SK-N-SH treated with all-trans-retinoic acid at 6 μM for 48 hours (cell line): ENCODE measurements at regions not wholly inside any gene's neighbourhood (a gene's known extent, or its start where the extent isn't known, plus 50 kb on each side); places are given as distances from the start of the nearest gene placed in this dataset.

Experiments used
- ATAC-seq: fragments of 200-7000 bp; cut with Tn5 transposase; 3 replicates; pipeline ENCODE4 v1.9.1; 2020; ENCODE audit warnings: mild to moderate bottlenecking, moderate library complexity
- ARNTL ChIP-seq: fragments of 450-650 bp; formaldehyde crosslinking; IDR thresholded peaks from 2 replicates; pipeline ENCODE4 v1.5.0; 2020; ENCODE audit warnings: low read depth, mild to moderate bottlenecking, moderate library complexity, borderline replicate concordance
- BACH2 ChIP-seq: fragments of 250-450 bp; sonication (Bioruptor Pico); IDR thresholded peaks from 2 replicates; pipeline ENCODE4 v1.9.0; 2021; ENCODE audit warnings: mild to moderate bottlenecking, borderline replicate concordance
- CSDC2 ChIP-seq: fragments of 250-450 bp; sonication (Bioruptor Pico); IDR thresholded peaks from 2 replicates; pipeline ENCODE4 v1.5.0; 2020; ENCODE audit warnings: mild to moderate bottlenecking, moderate library complexity
- ESRRG ChIP-seq: fragments of 250-450 bp; sonication (Bioruptor Pico); IDR thresholded peaks from 2 replicates; pipeline ENCODE4 v1.6.1; 2021; ENCODE audit warnings: mild to moderate bottlenecking
- GLIS3 ChIP-seq: fragments of 250-450 bp; sonication (Bioruptor Pico); IDR thresholded peaks from 2 replicates; pipeline ENCODE4 v1.5.0; 2020; ENCODE audit warnings: mild to moderate bottlenecking, moderate library complexity
- ISL1 ChIP-seq: fragments of 250-450 bp; sonication (Bioruptor Pico); IDR thresholded peaks from 2 replicates; pipeline ENCODE4 v2.1.2; 2022; ENCODE audit warnings: mild to moderate bottlenecking, moderate library complexity
- OSR1 ChIP-seq: fragments of 250-450 bp; sonication (Bioruptor Pico); IDR thresholded peaks from 2 replicates; pipeline ENCODE4 v1.8.0; 2022; ENCODE audit warnings: moderate library complexity, mild to moderate bottlenecking, inconsistent platforms
- PPARA ChIP-seq: fragments of 250-450 bp; sonication (Bioruptor Pico); IDR thresholded peaks from 2 replicates; pipeline ENCODE4 v1.5.0; 2020; ENCODE audit warnings: mild to moderate bottlenecking, borderline replicate concordance
- RARB ChIP-seq: fragments of 250-450 bp; sonication (Bioruptor Pico); IDR thresholded peaks from 2 replicates; pipeline ENCODE4 v1.8.0; 2021; ENCODE audit warnings: mild to moderate bottlenecking, moderate library complexity
- SNAI2 ChIP-seq: fragments of 250-450 bp; sonication (Bioruptor Pico); IDR thresholded peaks from 2 replicates; pipeline ENCODE4 v1.5.0; 2020; ENCODE audit warnings: mild to moderate bottlenecking, moderate library complexity
- TCF4 ChIP-seq: fragments of 250-450 bp; sonication (Bioruptor Pico); IDR thresholded peaks from 2 replicates; pipeline ENCODE4 v1.8.0; 2021; ENCODE audit warnings: mild to moderate bottlenecking, moderate library complexity, borderline replicate concordance
- TOX ChIP-seq: fragments of 250-450 bp; sonication (Bioruptor Pico); IDR thresholded peaks from 2 replicates; pipeline ENCODE4 v1.8.0; 2021; ENCODE audit warnings: mild to moderate bottlenecking, moderate library complexity, borderline replicate concordance
- ZC3H10 ChIP-seq: fragments of 250-450 bp; sonication (Bioruptor Pico); IDR thresholded peaks from 2 replicates; pipeline ENCODE4 v1.5.1; 2021; ENCODE audit warnings: mild to moderate bottlenecking, moderate library complexity
- ZFP3 ChIP-seq: fragments of 250-450 bp; sonication (Bioruptor Pico); IDR thresholded peaks from 2 replicates; pipeline ENCODE4 v1.5.0; 2020; ENCODE audit warnings: mild to moderate bottlenecking, moderate library complexity
- ZFP30 ChIP-seq: fragments of 450-650 bp; formaldehyde crosslinking; IDR thresholded peaks from 2 replicates; pipeline ENCODE4 v1.5.0; 2022; ENCODE audit warnings: mild to moderate bottlenecking, moderate library complexity
- ZNF565 ChIP-seq: fragments of 450-650 bp; formaldehyde crosslinking; conservative IDR thresholded peaks from 2 replicates; pipeline ENCODE4 v1.5.0; 2020; ENCODE audit warnings: low read depth, mild to moderate bottlenecking, moderate library complexity
- ZNF70 ChIP-seq: fragments of 450-650 bp; formaldehyde crosslinking; IDR thresholded peaks from 2 replicates; pipeline ENCODE4 v1.5.0; 2020; ENCODE audit warnings: mild to moderate bottlenecking, moderate library complexity
- ZNF8 ChIP-seq: fragments of 450-650 bp; formaldehyde crosslinking; IDR thresholded peaks from 2 replicates; pipeline ENCODE4 v1.5.0; 2020; ENCODE audit warnings: mild to moderate bottlenecking, moderate library complexity
- TF ChIP-seq, protein P1 (sequence below): fragments of 250-450 bp; sonication (Bioruptor Pico); IDR thresholded peaks from 2 replicates; pipeline ENCODE4 v1.8.0; 2021; ENCODE audit warnings: low read depth, mild to moderate bottlenecking, moderate library complexity, borderline replicate concordance
- TF ChIP-seq, protein P2 (sequence below): fragments of 250-450 bp; sonication (Bioruptor Pico); IDR thresholded peaks from 2 replicates; pipeline ENCODE4 v1.5.1; 2020; ENCODE audit warnings: low read depth, mild to moderate bottlenecking, moderate library complexity
- TF ChIP-seq, protein P3 (sequence below): fragments of 250-450 bp; sonication (Bioruptor Pico); IDR thresholded peaks from 2 replicates; pipeline ENCODE4 v1.5.0; 2020; ENCODE audit warnings: mild to moderate bottlenecking, moderate library complexity
- TF ChIP-seq, protein P4 (sequence below): fragments of 250-450 bp; sonication (Bioruptor Pico); IDR thresholded peaks from 2 replicates; pipeline ENCODE4 v1.8.0; 2020; ENCODE audit warnings: mild to moderate bottlenecking, moderate library complexity, borderline replicate concordance
- TF ChIP-seq, protein P5 (sequence below): fragments of 250-450 bp; sonication (Bioruptor Pico); IDR thresholded peaks from 2 replicates; pipeline ENCODE4 v1.5.1; 2021; ENCODE audit warnings: mild to moderate bottlenecking, moderate library complexity

DNA sequence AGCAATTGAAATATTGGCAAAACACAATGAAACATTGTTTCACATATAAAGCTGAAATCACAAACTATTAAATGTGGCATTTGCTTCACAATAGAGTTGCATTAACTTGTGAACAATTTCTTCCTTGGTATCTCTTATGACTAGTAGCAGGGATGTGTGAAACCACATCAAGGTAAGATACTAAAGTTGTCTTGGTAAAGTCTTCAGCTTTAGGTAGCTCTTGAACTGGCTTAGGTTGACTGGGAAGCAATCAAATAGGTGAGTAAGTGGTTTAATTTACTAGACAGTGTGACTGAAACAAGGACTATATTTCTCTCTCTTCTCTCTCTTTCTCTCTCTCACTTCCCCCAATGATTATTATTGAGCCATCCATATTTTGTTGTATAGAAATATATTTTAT is 141.5 kb upstream of the KCNK2 start:
- TF ChIP-seq, protein P1, sequence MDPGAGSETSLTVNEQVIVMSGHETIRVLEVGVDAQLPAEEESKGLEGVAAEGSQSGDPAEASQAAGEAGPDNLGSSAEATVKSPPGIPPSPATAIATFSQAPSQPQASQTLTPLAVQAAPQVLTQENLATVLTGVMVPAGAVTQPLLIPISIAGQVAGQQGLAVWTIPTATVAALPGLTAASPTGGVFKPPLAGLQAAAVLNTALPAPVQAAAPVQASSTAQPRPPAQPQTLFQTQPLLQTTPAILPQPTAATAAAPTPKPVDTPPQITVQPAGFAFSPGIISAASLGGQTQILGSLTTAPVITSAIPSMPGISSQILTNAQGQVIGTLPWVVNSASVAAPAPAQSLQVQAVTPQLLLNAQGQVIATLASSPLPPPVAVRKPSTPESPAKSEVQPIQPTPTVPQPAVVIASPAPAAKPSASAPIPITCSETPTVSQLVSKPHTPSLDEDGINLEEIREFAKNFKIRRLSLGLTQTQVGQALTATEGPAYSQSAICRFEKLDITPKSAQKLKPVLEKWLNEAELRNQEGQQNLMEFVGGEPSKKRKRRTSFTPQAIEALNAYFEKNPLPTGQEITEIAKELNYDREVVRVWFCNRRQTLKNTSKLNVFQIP (CRISPR knock-in tag) = no peak
- no peak for TF ChIP-seq ISL1
- TF ChIP-seq SNAI2 = no peak
- no peak for TF ChIP-seq ZC3H10
- no peak for TF ChIP-seq PPARA
- TF ChIP-seq ARNTL (CRISPR knock-in tag) = no peak
- TF ChIP-seq CSDC2 (CRISPR knock-in tag) = no peak
- TF ChIP-seq, protein P2, sequence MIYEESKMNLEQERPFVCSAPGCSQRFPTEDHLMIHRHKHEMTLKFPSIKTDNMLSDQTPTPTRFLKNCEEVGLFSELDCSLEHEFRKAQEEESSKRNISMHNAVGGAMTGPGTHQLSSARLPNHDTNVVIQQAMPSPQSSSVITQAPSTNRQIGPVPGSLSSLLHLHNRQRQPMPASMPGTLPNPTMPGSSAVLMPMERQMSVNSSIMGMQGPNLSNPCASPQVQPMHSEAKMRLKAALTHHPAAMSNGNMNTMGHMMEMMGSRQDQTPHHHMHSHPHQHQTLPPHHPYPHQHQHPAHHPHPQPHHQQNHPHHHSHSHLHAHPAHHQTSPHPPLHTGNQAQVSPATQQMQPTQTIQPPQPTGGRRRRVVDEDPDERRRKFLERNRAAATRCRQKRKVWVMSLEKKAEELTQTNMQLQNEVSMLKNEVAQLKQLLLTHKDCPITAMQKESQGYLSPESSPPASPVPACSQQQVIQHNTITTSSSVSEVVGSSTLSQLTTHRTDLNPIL (CRISPR knock-in tag) = no peak
- TF ChIP-seq ESRRG (CRISPR knock-in tag) = no peak
- TF ChIP-seq TCF4 (CRISPR knock-in tag) = no peak
- TF ChIP-seq, protein P3, sequence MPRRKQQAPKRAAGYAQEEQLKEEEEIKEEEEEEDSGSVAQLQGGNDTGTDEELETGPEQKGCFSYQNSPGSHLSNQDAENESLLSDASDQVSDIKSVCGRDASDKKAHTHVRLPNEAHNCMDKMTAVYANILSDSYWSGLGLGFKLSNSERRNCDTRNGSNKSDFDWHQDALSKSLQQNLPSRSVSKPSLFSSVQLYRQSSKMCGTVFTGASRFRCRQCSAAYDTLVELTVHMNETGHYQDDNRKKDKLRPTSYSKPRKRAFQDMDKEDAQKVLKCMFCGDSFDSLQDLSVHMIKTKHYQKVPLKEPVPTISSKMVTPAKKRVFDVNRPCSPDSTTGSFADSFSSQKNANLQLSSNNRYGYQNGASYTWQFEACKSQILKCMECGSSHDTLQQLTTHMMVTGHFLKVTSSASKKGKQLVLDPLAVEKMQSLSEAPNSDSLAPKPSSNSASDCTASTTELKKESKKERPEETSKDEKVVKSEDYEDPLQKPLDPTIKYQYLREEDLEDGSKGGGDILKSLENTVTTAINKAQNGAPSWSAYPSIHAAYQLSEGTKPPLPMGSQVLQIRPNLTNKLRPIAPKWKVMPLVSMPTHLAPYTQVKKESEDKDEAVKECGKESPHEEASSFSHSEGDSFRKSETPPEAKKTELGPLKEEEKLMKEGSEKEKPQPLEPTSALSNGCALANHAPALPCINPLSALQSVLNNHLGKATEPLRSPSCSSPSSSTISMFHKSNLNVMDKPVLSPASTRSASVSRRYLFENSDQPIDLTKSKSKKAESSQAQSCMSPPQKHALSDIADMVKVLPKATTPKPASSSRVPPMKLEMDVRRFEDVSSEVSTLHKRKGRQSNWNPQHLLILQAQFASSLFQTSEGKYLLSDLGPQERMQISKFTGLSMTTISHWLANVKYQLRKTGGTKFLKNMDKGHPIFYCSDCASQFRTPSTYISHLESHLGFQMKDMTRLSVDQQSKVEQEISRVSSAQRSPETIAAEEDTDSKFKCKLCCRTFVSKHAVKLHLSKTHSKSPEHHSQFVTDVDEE (CRISPR knock-in tag) = no peak
- no peak for TF ChIP-seq ZFP30
- no peak for TF ChIP-seq ZNF70
- TF ChIP-seq RARB (CRISPR knock-in tag) = no peak
- no peak for TF ChIP-seq TOX (CRISPR knock-in tag)
- no peak for TF ChIP-seq OSR1 (CRISPR knock-in tag)
- TF ChIP-seq, protein P4, sequence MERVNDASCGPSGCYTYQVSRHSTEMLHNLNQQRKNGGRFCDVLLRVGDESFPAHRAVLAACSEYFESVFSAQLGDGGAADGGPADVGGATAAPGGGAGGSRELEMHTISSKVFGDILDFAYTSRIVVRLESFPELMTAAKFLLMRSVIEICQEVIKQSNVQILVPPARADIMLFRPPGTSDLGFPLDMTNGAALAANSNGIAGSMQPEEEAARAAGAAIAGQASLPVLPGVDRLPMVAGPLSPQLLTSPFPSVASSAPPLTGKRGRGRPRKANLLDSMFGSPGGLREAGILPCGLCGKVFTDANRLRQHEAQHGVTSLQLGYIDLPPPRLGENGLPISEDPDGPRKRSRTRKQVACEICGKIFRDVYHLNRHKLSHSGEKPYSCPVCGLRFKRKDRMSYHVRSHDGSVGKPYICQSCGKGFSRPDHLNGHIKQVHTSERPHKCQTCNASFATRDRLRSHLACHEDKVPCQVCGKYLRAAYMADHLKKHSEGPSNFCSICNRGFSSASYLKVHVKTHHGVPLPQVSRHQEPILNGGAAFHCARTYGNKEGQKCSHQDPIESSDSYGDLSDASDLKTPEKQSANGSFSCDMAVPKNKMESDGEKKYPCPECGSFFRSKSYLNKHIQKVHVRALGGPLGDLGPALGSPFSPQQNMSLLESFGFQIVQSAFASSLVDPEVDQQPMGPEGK (CRISPR knock-in tag) = no peak
- no peak for TF ChIP-seq BACH2 (CRISPR knock-in tag)
- ATAC-seq = no peak

DNA sequence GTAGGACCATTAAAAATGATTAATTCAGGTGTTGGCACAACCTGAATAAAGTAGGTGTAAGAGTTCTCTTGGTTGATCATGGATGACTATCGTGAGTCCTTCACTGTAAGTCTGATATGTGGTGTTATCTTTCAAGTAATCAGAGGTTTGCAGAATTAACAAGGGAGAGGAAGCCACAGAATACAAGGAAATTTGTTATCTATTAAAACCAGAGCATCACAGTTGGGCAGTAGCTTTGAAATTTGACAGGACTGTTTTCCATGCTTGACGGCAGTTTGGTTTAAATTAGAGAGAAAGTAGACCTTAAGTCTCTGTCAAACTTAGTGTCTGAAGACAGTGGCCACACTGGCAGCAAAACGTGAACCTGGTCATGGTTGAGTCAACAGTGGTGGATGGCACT is 139.5 kb upstream of the KCNK2 start:
- no peak for ATAC-seq
- TF ChIP-seq GLIS3 (no peak), ARNTL (CRISPR knock-in tag) (no peak), ZNF565 (CRISPR knock-in tag) (no peak), SNAI2 (no peak), ZFP30 (no peak), OSR1 (CRISPR knock-in tag) (no peak), ZC3H10 (no peak), ESRRG (CRISPR knock-in tag) (no peak), ZFP3 (no peak), PPARA (no peak), CSDC2 (CRISPR knock-in tag) (no peak), TCF4 (CRISPR knock-in tag) (no peak), ZNF70 (no peak), ZNF8 (CRISPR knock-in tag) (no peak), BACH2 (CRISPR knock-in tag) (no peak)
- TF ChIP-seq, protein P5, sequence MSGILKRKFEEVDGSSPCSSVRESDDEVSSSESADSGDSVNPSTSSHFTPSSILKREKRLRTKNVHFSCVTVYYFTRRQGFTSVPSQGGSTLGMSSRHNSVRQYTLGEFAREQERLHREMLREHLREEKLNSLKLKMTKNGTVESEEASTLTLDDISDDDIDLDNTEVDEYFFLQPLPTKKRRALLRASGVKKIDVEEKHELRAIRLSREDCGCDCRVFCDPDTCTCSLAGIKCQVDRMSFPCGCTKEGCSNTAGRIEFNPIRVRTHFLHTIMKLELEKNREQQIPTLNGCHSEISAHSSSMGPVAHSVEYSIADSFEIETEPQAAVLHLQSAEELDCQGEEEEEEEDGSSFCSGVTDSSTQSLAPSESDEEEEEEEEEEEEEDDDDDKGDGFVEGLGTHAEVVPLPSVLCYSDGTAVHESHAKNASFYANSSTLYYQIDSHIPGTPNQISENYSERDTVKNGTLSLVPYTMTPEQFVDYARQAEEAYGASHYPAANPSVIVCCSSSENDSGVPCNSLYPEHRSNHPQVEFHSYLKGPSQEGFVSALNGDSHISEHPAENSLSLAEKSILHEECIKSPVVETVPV (CRISPR knock-in tag) = no peak
- TF ChIP-seq, protein P1 (CRISPR knock-in tag) = no peak
- TF ChIP-seq, protein P3 (CRISPR knock-in tag) = no peak
- TF ChIP-seq, protein P4 (CRISPR knock-in tag) = no peak
